Activated B cell treated with CpG ODN at 0.5 μM for 24 hours (primary cell): ENCODE measurements at regions not wholly inside any gene's neighbourhood (a gene's known extent, or its start where the extent isn't known, plus 50 kb on each side); places are given as distances from the start of the nearest gene placed in this dataset.

Experiments
- ATAC-seq: fragments of 200-7000 bp; cut with Tn5 transposase; one replicate; pipeline ENCODE4 v1.10.0; 2021; ENCODE audit warnings: low read depth, mild to moderate bottlenecking, moderate library complexity
- CTCF ChIA-PET: fragments of 350-600 bp; sonication (Branson Sonifier 250); formaldehyde crosslinking; loops from one replicate; lab custom pipeline; 2021; ENCODE audit warnings: antibody characterized with exemption; lab: Charles Lee
- POLR2A ChIA-PET: fragments of 350-600 bp; sonication (Branson Sonifier 250); formaldehyde crosslinking; loops from one replicate; lab custom pipeline; 2021; ENCODE audit warnings: antibody characterized with exemption; lab: Charles Lee
- DNase-seq: peaks from one replicate; pipeline ENCODE4 v3.0.0; 2022
- H3K27ac Mint-ChIP-seq: one replicate; pipeline ENCODE4 v1.8.0; 2020; ENCODE audit warnings: mixed read lengths
- H3K27me3 Mint-ChIP-seq: one replicate; pipeline ENCODE4 v1.8.0; 2021; ENCODE audit warnings: mixed read lengths
- H3K36me3 Mint-ChIP-seq: one replicate; pipeline ENCODE4 v1.8.0; 2021; ENCODE audit warnings: low read depth, mixed read lengths
- H3K4me1 Mint-ChIP-seq: one replicate; pipeline ENCODE4 v1.8.0; 2021; ENCODE audit warnings: mixed read lengths
- H3K4me3 Mint-ChIP-seq: one replicate; pipeline ENCODE4 v1.8.0; 2020; ENCODE audit warnings: mild to moderate bottlenecking, mixed read lengths
- H3K9me3 Mint-ChIP-seq: one replicate; pipeline ENCODE4 v1.8.0; 2020; ENCODE audit warnings: mixed read lengths
- CTCF ChIP-seq: fragments of 200-600 bp; IDR thresholded peaks from one replicate; pipeline ENCODE4 v1.8.0; 2022; ENCODE audit warnings: antibody characterized with exemption, mild to moderate bottlenecking
- intact Hi-C: fragments of 100-400 bp; cut with micrococcal nuclease; formaldehyde crosslinking; loops from one replicate; pipeline ENCODE4 v1.15.1; 2024

- Mint-ChIP-seq H3K27ac (no peak overlapping the region), H3K9me3 (no peaks in the 10 kb centered on the region), H3K27me3 (peaks cover 3% of the 10 kb centered on the region), H3K4me1 (no peaks in the 10 kb centered on the region), H3K4me3 (no peak overlapping the region), H3K36me3 (no peaks in the 10 kb centered on the region)
- POLR2A ChIA-PET: no interaction called here
- intact Hi-C loops: no loop called here
- CTCF ChIA-PET: no interaction called here
- TF ChIP-seq CTCF: no peak
- no peak for ATAC-seq
- no peak for DNase-seq
Measured at GRCh38 chr2:58971511-58972360, 730.6 kb upstream of the FANCL start.

GRCh38 chr2:58970365-58970764 lies 729.2 kb upstream of the FANCL start:
- ChIA-PET CTCF (no interaction called here), POLR2A (no interaction called here)
- no peaks in the 10 kb centered on the region for H3K36me3 Mint-ChIP-seq
- H3K27me3 Mint-ChIP-seq: no peaks in the 10 kb centered on the region
- TF ChIP-seq CTCF: no peak
- intact Hi-C loops: no loop called here
- H3K9me3 Mint-ChIP-seq: no peaks in the 10 kb centered on the region
- H3K27ac Mint-ChIP-seq: no peak overlapping the region
- ATAC-seq (no peak), DNase-seq (no peak)
- H3K4me3 Mint-ChIP-seq: no peak overlapping the region
- H3K4me1 Mint-ChIP-seq: no peaks in the 10 kb centered on the region

GRCh38 chr2:58968885-58969284 lies 727.8 kb upstream of the FANCL start:
- intact Hi-C loops: no loop called here
- no peaks in the 10 kb centered on the region for H3K4me1 Mint-ChIP-seq
- no peak for DNase-seq
- ChIA-PET CTCF (no interaction called here), POLR2A (no interaction called here)
- no peaks in the 10 kb centered on the region for H3K9me3 Mint-ChIP-seq
- no peak for ATAC-seq
- no peak overlapping the region for H3K4me3 Mint-ChIP-seq
- no peaks in the 10 kb centered on the region for H3K36me3 Mint-ChIP-seq
- TF ChIP-seq CTCF: no peak
- H3K27me3 Mint-ChIP-seq: no peaks in the 10 kb centered on the region
- no peak overlapping the region for H3K27ac Mint-ChIP-seq

- no peak for DNase-seq
- Mint-ChIP-seq H3K27ac (no peak overlapping the region), H3K4me3 (no peak overlapping the region), H3K9me3 (no peaks in the 10 kb centered on the region), H3K36me3 (no peaks in the 10 kb centered on the region), H3K27me3 (no peaks in the 10 kb centered on the region), H3K4me1 (no peaks in the 10 kb centered on the region)
- no peak for TF ChIP-seq CTCF
- intact Hi-C loops: no loop called here
- ChIA-PET CTCF (no interaction called here), POLR2A (no interaction called here)
- ATAC-seq: no peak
Measured at GRCh38 chr2:58967736-58968135, 726.6 kb upstream of the FANCL start.

- Mint-ChIP-seq H3K4me1 (no peaks in the 10 kb centered on the region), H3K36me3 (no peaks in the 10 kb centered on the region), H3K27me3 (no peaks in the 10 kb centered on the region), H3K4me3 (no peak overlapping the region), H3K9me3 (no peaks in the 10 kb centered on the region), H3K27ac (no peak overlapping the region)
- DNase-seq (no peak), ATAC-seq (no peak)
- TF ChIP-seq CTCF: no peak
- intact Hi-C loops: no loop called here
- ChIA-PET CTCF (no interaction called here), POLR2A (no interaction called here)
Measured at GRCh38 chr2:58965602-58966001, 724.5 kb upstream of the FANCL start.
